IMR-90 (cell line): ENCODE measurements at regions not wholly inside any gene's neighbourhood (a gene's known extent, or its start where the extent isn't known, plus 50 kb on each side); places are given as distances from the start of the nearest gene placed in this dataset.

Experiments used
- ATAC-seq: fragments of 200-7000 bp; cut with Tn5 transposase; 2 replicates; pipeline ENCODE4 v1.9.1; 2020; ENCODE audit warnings: low read depth, mild to moderate bottlenecking, moderate library complexity
- BruUV-seq: library from RNA; stranded (reverse); fragments of 400-500 nt; replicated peaks from 2 replicates; lab custom pipeline; 2021; lab: Mats Ljungman, UMichigan
- CTCF ChIA-PET: fragments of 300-600 bp; formaldehyde crosslinking; extraction: SDS; loops from one replicate; lab custom pipeline; 2021; ENCODE audit warnings: antibody characterized with exemption; lab: Yijun Ruan, JAX
- POLR2A ChIA-PET: fragments of 300-600 bp; sonication (Branson Sonifier 250); formaldehyde crosslinking; loops from one replicate; lab custom pipeline; 2022; ENCODE audit warnings: antibody characterized with exemption; ENCODE audit not compliant: unreplicated experiment; lab: Charles Lee
- DNase-seq: peaks from one replicate; pipeline ENCODE4 v3.0.0; 2013
- H2AFZ ChIP-seq: replicated peaks from 2 replicates; pipeline ENCODE3; 2013; ENCODE audit warnings: low read length, mild to moderate bottlenecking; ENCODE audit not compliant: poor library complexity
- H2AK5ac ChIP-seq: 2 replicates; pipeline ENCODE4 v1.6.1; 2013; ENCODE audit warnings: low read depth, low read length, inconsistent platforms
- H2AK9ac ChIP-seq: replicated peaks from 2 replicates; pipeline ENCODE3; 2013; ENCODE audit warnings: mild to moderate bottlenecking, low read depth, low read length, moderate library complexity; ENCODE audit not compliant: poor library complexity
- H2BK120ac ChIP-seq: 2 replicates; pipeline ENCODE4 v1.6.1; 2013; ENCODE audit warnings: low read depth, low read length, inconsistent platforms
- H2BK15ac ChIP-seq: 3 replicates; pipeline ENCODE4 v1.6.1; 2013; ENCODE audit warnings: low read depth, low read length, inconsistent platforms
- H2BK20ac ChIP-seq: 2 replicates; pipeline ENCODE4 v1.6.1; 2013; ENCODE audit warnings: low read depth, mild to moderate bottlenecking, inconsistent platforms, low read length, moderate library complexity
- H2BK5ac ChIP-seq: 2 replicates; pipeline ENCODE4 v1.6.1; 2013; ENCODE audit warnings: mild to moderate bottlenecking, low read depth, low read length, inconsistent platforms; ENCODE audit not compliant: poor library complexity, severe bottlenecking
- H3K14ac ChIP-seq: replicated peaks from 2 replicates; pipeline ENCODE4 v1.6.1; 2013; ENCODE audit warnings: low read depth, low read length, inconsistent platforms
- H3K18ac ChIP-seq: 2 replicates; pipeline ENCODE4 v1.6.1; 2013; ENCODE audit warnings: low read depth, low read length, control low read depth
- H3K23ac ChIP-seq: 2 replicates; pipeline ENCODE4 v1.6.1; 2013; ENCODE audit warnings: low read depth, low read length, inconsistent platforms
- H3K27ac ChIP-seq: 2 replicates; pipeline ENCODE4 v1.5.1; 2013; ENCODE audit warnings: mild to moderate bottlenecking, control low read depth, low read length; ENCODE audit not compliant: insufficient read depth
- H3K27me3 ChIP-seq: 2 replicates; pipeline ENCODE4 v1.6.1; 2013; ENCODE audit warnings: low read length; ENCODE audit not compliant: control insufficient read depth, insufficient read depth
- H3K36me3 ChIP-seq: 2 replicates; pipeline ENCODE4 v1.6.1; 2013; ENCODE audit warnings: low read length, mixed read lengths; ENCODE audit not compliant: control insufficient read depth, insufficient read depth
- H3K4ac ChIP-seq: 2 replicates; pipeline ENCODE4 v1.6.1; 2013; ENCODE audit warnings: low read depth, low read length, inconsistent platforms
- H3K4me1 ChIP-seq: 2 replicates; pipeline ENCODE4 v1.6.1; 2013; ENCODE audit warnings: low read length, mixed read lengths; ENCODE audit not compliant: control insufficient read depth, insufficient read depth
- H3K4me2 ChIP-seq: 2 replicates; pipeline ENCODE4 v1.6.1; 2013; ENCODE audit warnings: low read depth, mild to moderate bottlenecking, control low read depth, low read length, moderate library complexity
- H3K4me3 ChIP-seq: 2 replicates; pipeline ENCODE4 v1.5.1; 2013; ENCODE audit warnings: low read depth, mild to moderate bottlenecking, control low read depth, low read length, moderate library complexity; ENCODE audit not compliant: insufficient read depth
- H3K56ac ChIP-seq: 2 replicates; pipeline ENCODE4 v1.6.1; 2013; ENCODE audit warnings: low read length, inconsistent platforms; ENCODE audit not compliant: insufficient read depth; ENCODE audit errors: extremely low read depth
- H3K79me1 ChIP-seq, 2 experiments: 2 replicates each; pipeline ENCODE4 v1.6.1; 2013; ENCODE audit warnings: low read length in 2 of 2, inconsistent platforms in 1 of 2, low read depth in 1 of 2
- H3K9ac ChIP-seq: 2 replicates; pipeline ENCODE4 v1.6.1; 2013; ENCODE audit warnings: low read depth, low read length, control low read depth
- H3K9me1 ChIP-seq: 2 replicates; pipeline ENCODE4 v1.6.1; 2013; ENCODE audit warnings: low read length, inconsistent platforms; ENCODE audit not compliant: insufficient read depth
- H3K9me3 ChIP-seq: 2 replicates; pipeline ENCODE4 v1.6.1; 2013; ENCODE audit warnings: low read length; ENCODE audit not compliant: control insufficient read depth, insufficient read depth
- H4K20me1 ChIP-seq: 2 replicates; pipeline ENCODE4 v1.6.1; 2013; ENCODE audit warnings: low read length, inconsistent platforms; ENCODE audit not compliant: insufficient read depth
- H4K5ac ChIP-seq: 2 replicates; pipeline ENCODE4 v1.6.1; 2013; ENCODE audit warnings: mild to moderate bottlenecking, low read depth, low read length, control low read depth
- H4K8ac ChIP-seq, 2 experiments: 2 replicates each; pipeline ENCODE4 v1.6.1; 2013; ENCODE audit warnings: low read depth in 2 of 2, low read length in 2 of 2, control low read depth in 1 of 2, inconsistent platforms in 1 of 2
- H4K91ac ChIP-seq: 2 replicates; pipeline ENCODE4 v1.6.1; 2013; ENCODE audit warnings: low read depth, low read length, inconsistent platforms; ENCODE audit not compliant: insufficient read depth
- RCOR1 ChIP-seq: IDR thresholded peaks from 2 replicates; pipeline ENCODE4 v1.6.1; 2012; ENCODE audit warnings: mild to moderate bottlenecking, low read length, improper control_type of control experiment; ENCODE audit not compliant: insufficient replicate concordance
- WGBS, 2 experiments: methylation state at CpG; one replicate each; pipeline versions ENCODE4 v1.1.5 to v1.1.7; 2013; ENCODE audit warnings: missing lambda C conversion rate in 2 of 2; ENCODE audit not compliant: insufficient read length in 1 of 2; ENCODE audit errors: extremely low coverage in 2 of 2; 5-methylcytosine and 5-hydroxymethylcytosine counted together
- dilution Hi-C: fragments of 300-500 bp; cut with HindIII; formaldehyde crosslinking; loops from one replicate; pipeline ENCODE4 v1.14.3; 2018; ENCODE audit warnings: low sequenced_read_pairs; ENCODE audit not compliant: unreplicated experiment
- in situ Hi-C: fragments of 300-500 bp; cut with MboI; formaldehyde crosslinking; loops from 3 replicates; pipeline ENCODE4 v1.14.3; 2019; ENCODE audit warnings: low sequenced_read_pairs, inconsistent platforms, mixed read lengths
- intact Hi-C: fragments of 100-400 bp; cut with micrococcal nuclease; formaldehyde crosslinking; loops from 2 replicates; pipeline ENCODE4 v1.10.0; 2022

DNA sequence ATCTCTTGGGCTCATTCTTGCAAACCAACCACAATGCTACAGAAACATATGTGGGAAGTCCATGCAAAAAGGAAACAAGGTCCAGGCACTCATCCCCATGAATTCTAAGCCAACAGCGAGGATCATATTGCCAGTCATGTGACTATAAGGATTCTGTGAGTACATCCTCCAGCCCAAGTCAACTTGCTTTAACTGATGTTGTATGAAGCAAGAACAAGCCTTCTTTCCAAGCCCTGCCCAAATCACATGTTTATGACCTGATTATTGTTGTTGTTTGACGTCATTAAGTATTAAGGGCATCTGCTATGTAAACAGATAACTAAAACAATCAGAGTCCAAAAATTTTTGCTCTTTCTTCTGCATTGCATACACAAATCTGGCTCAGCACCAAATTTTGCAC lies 78.2 kb upstream of the MON1B start:
- TF ChIP-seq RCOR1, result no peak
- no peak overlapping the region for H3K56ac ChIP-seq
- H2BK5ac ChIP-seq, result no peak overlapping the region
- CTCF ChIA-PET, result no interaction called here
- no peak overlapping the region for H3K4me3 ChIP-seq
- no peak overlapping the region for H4K91ac ChIP-seq
- H3K79me1 ChIP-seq, result no peaks in the 10 kb centered on the region
- intact Hi-C loops (no loop called here), in situ Hi-C loops (no loop called here), dilution Hi-C loops (no loop called here)
- H3K9me1 ChIP-seq, result no peaks in the 10 kb centered on the region
- no peak overlapping the region for H3K4ac ChIP-seq
- no peak overlapping the region for H3K18ac ChIP-seq
- POLR2A ChIA-PET, result no interaction called here
- no peak overlapping the region for H3K9ac ChIP-seq
- no CpG with 5 or more reads among the region's 2 CpGs for WGBS, 2 experiments
- no peak overlapping the region for H3K27ac ChIP-seq
- no peaks in the 10 kb centered on the region for H3K4me1 ChIP-seq
- no peak overlapping the region for H3K14ac ChIP-seq
- H2BK15ac ChIP-seq, result no peak overlapping the region
- H2AK9ac ChIP-seq, result no peak overlapping the region
- H3K9me3 ChIP-seq, result no peaks in the 10 kb centered on the region
- no peaks in the 10 kb centered on the region for H4K20me1 ChIP-seq
- no peaks in the 10 kb centered on the region for H3K27me3 ChIP-seq
- no peak for DNase-seq
- no peak overlapping the region for H4K5ac ChIP-seq
- no peak for ATAC-seq
- no peak overlapping the region for H3K4me2 ChIP-seq
- H4K8ac ChIP-seq, result no peak overlapping the region
- no peak overlapping the region for H2BK20ac ChIP-seq
- no peak overlapping the region for H3K23ac ChIP-seq
- no peak overlapping the region for H2BK120ac ChIP-seq
- no TSS peak for BruUV-seq
- H2AFZ ChIP-seq, result no peak overlapping the region
- no peak overlapping the region for H2AK5ac ChIP-seq
- H3K36me3 ChIP-seq, result no peaks in the 10 kb centered on the region
